PFSK-1 (cell line): ENCODE measurements at regions not wholly inside any gene's neighbourhood (a gene's known extent, or its start where the extent isn't known, plus 50 kb on each side); places are given as distances from the start of the nearest gene placed in this dataset.

Experiments used
- POLR2AphosphoS5 ChIP-seq: IDR thresholded peaks from 2 replicates; pipeline ENCODE4 v1.6.1; 2012; ENCODE audit warnings: low read depth, mild to moderate bottlenecking, control low read depth, low read length, moderate library complexity
- TAF1 ChIP-seq: IDR thresholded peaks from 2 replicates; pipeline ENCODE4 v1.6.1; 2012; ENCODE audit warnings: low read length, control low read depth, borderline replicate concordance; ENCODE audit not compliant: insufficient read depth
- TF ChIP-seq, protein P1 (sequence below), 2 experiments: IDR thresholded peaks; 2 replicates each; pipeline versions ENCODE4 v1.6.1 to v1.8.0; 2011 to 2012; ENCODE audit warnings: low read depth in 2 of 2, low read length in 2 of 2, control low read depth in 1 of 2, inconsistent platforms in 1 of 2, mild to moderate bottlenecking in 1 of 2, moderate library complexity in 1 of 2; ENCODE audit not compliant: insufficient read depth in 1 of 2

DNA sequence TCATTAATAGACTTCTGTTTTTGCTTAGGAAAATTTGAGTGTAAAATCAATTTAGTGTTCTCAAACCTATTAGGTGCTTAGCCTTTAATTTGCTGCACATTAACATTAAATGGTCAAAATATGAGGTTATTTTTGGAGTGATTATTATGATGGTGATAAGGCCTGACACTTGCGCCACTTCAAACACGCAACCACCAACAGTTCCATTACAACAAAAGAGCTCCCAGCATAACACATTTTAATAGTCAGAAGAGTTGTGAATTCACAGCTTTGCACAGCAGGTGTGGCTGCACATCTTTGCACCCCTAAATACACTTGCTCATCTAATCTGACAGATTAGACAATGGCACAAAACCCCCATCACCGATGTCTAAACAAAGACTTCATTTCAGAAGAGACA is 940.7 kb downstream of the NR2F1-AS1 start:
- TF ChIP-seq POLR2AphosphoS5, result no peak
- TF ChIP-seq, protein P1, sequence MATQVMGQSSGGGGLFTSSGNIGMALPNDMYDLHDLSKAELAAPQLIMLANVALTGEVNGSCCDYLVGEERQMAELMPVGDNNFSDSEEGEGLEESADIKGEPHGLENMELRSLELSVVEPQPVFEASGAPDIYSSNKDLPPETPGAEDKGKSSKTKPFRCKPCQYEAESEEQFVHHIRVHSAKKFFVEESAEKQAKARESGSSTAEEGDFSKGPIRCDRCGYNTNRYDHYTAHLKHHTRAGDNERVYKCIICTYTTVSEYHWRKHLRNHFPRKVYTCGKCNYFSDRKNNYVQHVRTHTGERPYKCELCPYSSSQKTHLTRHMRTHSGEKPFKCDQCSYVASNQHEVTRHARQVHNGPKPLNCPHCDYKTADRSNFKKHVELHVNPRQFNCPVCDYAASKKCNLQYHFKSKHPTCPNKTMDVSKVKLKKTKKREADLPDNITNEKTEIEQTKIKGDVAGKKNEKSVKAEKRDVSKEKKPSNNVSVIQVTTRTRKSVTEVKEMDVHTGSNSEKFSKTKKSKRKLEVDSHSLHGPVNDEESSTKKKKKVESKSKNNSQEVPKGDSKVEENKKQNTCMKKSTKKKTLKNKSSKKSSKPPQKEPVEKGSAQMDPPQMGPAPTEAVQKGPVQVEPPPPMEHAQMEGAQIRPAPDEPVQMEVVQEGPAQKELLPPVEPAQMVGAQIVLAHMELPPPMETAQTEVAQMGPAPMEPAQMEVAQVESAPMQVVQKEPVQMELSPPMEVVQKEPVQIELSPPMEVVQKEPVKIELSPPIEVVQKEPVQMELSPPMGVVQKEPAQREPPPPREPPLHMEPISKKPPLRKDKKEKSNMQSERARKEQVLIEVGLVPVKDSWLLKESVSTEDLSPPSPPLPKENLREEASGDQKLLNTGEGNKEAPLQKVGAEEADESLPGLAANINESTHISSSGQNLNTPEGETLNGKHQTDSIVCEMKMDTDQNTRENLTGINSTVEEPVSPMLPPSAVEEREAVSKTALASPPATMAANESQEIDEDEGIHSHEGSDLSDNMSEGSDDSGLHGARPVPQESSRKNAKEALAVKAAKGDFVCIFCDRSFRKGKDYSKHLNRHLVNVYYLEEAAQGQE (IDR thresholded peaks at IDR 0.05; ENCODE audit: insufficient read depth in 1 of 2, low read depth in 2 of 2, low read length in 2 of 2), result no peak
- no peak for TF ChIP-seq TAF1
